Lung (tissue), 11 donors: ENCODE measurements at regions not wholly inside any gene's neighbourhood (a gene's known extent, or its start where the extent isn't known, plus 50 kb on each side); places are given as distances from the start of the nearest gene placed in this dataset.

Source experiments
- ATAC-seq: fragments of 200-7000 bp; cut with Tn5 transposase; one replicate; pipeline ENCODE4 v1.9.1; 2020; ENCODE audit warnings: moderate number of reproducible peaks; ENCODE audit not compliant: insufficient read depth, low FRiP score
- DNase-seq, 3 donors: peaks; one replicate each; pipeline ENCODE4 v3.0.0-alpha.2; 2013 to 2017
- H3K27ac ChIP-seq, 2 donors: one replicate each; pipeline ENCODE4 v1.5.1; 2013; ENCODE audit warnings: mild to moderate bottlenecking in 2 of 2, moderate library complexity in 2 of 2, control low read depth in 1 of 2, inconsistent platforms in 1 of 2, low read depth in 1 of 2, low read length in 1 of 2
- H3K27me3 ChIP-seq, 3 donors: one replicate each; pipeline ENCODE4 v1.5.1; 2013; ENCODE audit warnings: low read length in 2 of 3; ENCODE audit not compliant: control insufficient read depth in 3 of 3, insufficient read depth in 3 of 3
- H3K36me3 ChIP-seq, 4 donors: one replicate each; pipeline ENCODE4 v1.5.1; 2013; ENCODE audit warnings: low read length in 4 of 4, mild to moderate bottlenecking in 1 of 4, moderate library complexity in 1 of 4; ENCODE audit not compliant: control insufficient read depth in 4 of 4, insufficient read depth in 4 of 4
- H3K4me1 ChIP-seq, 5 donors: one replicate each; pipeline ENCODE4 v1.5.1; 2013; ENCODE audit warnings: low read length in 5 of 5, mild to moderate bottlenecking in 2 of 5, moderate library complexity in 1 of 5; ENCODE audit not compliant: control insufficient read depth in 5 of 5, insufficient read depth in 5 of 5
- H3K4me3 ChIP-seq: one replicate; pipeline ENCODE4 v1.5.1; 2013; ENCODE audit warnings: mild to moderate bottlenecking, control low read depth, moderate library complexity
- H3K9ac ChIP-seq, 2 donors: one replicate each; pipeline ENCODE4 v1.5.1; 2013; ENCODE audit warnings: low read length in 2 of 2, control low read depth in 1 of 2; ENCODE audit not compliant: insufficient read depth in 1 of 2
- H3K9me3 ChIP-seq, 4 donors: one replicate each; pipeline ENCODE4 v1.5.1; 2013; ENCODE audit warnings: low read length in 3 of 4, mild to moderate bottlenecking in 1 of 4, moderate library complexity in 1 of 4; ENCODE audit not compliant: control insufficient read depth in 4 of 4, insufficient read depth in 3 of 4
- CTCF ChIP-seq: IDR thresholded peaks from 2 replicates; pipeline ENCODE4 v1.5.1; 2012; ENCODE audit warnings: mild to moderate bottlenecking; ENCODE audit errors: control extremely low read depth, extremely low read depth
- WGBS, 2 donors: extraction: QIAGEN DNeasy Blood & Tissue Kit; methylation state at CpG; one replicate each; pipeline ENCODE4 v1.1.7; 2013; 5-methylcytosine and 5-hydroxymethylcytosine counted together
- donor health status: control.
- donor health status: control.
- donor health status: Bipolar disorder and iron deficiency.
- donor health status: healthy.
- donor health status: DM: yes; HTN: yes; CAD: no.

DNA sequence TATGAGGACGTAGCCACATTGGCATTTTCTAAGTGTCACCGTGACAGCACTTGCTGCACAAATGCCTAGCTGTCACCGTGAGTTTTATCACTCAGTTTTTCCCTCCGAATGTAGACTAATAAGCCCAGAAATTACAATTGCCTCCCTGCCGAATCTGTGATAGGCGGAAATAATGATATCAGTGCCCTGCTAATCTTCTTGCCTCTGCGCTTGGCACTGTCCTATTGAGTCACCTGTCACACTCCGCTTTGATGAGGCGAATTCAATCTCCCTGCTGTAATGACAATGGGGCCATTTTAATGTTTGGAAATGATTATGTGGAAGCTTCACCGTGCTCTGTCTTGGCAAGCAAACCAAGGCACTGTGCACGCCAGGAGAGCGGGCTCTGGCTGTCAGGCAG is 112.8 kb downstream of the LINC00237 start:
- Histone ChIP-seq H3K27me3 (peaks cover 0 to 8% (median 0%) of the 10 kb centered on the region in 3 donors), H3K36me3 (no peaks in the 10 kb centered on the region), H3K4me1 (no peaks in the 10 kb centered on the region), H3K9ac (no peak overlapping the region), H3K27ac (no peak overlapping the region), H3K9me3 (peaks cover 0 to 4% (median 0%) of the 10 kb centered on the region in 4 donors), H3K4me3 (no peak overlapping the region)
- ATAC-seq, result no peak
- no peak for TF ChIP-seq CTCF
- DNase-seq, result no peak
- 86 to 93% methylated on average over 12 of the region's 12 CpGs for WGBS, 2 donors

DNA sequence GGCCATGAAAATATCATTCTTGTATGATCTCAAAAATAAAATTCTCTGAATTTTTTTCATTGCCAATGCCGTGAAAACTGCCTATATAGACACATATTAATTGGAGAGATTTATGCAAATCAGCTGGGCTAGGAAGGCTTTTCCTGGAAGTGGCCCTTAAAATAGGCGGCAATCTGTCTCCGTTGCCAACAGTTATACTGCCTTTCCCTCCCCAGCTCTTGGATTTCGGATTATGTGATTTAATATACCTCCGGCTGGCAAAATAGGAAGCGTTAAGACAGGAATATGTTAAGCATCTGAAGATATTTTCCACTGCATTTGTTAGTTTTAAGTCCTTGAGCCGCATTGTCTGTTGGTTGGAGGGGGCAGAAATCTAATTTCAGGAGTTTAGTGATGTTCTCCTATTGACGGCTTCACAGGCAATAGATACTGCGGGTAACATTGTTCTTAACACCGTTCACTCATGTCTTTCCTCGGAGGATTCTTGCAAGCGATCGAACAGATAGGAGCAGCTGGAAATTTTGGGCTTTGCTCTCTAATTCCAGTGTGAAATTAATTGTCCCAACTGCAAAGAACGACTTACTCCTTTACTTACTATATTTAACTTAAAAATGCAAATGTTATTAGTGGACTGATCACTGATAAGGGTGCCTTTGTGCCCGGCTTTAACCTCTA is 113.3 kb downstream of the LINC00237 start:
- no peak for TF ChIP-seq CTCF
- no peak for ATAC-seq
- peaks cover 0 to 4% (median 0%) of the 10 kb centered on the region in 4 donors for H3K9me3 ChIP-seq
- no peaks in the 10 kb centered on the region for H3K4me1 ChIP-seq
- no peak overlapping the region for H3K4me3 ChIP-seq
- peaks cover 0 to 8% (median 0%) of the 10 kb centered on the region in 3 donors for H3K27me3 ChIP-seq
- no peak for DNase-seq
- no peaks in the 10 kb centered on the region for H3K36me3 ChIP-seq
- H3K27ac ChIP-seq, result no peak overlapping the region
- 86 to 91% methylated on average over 15 of the region's 15 CpGs for WGBS, 2 donors
- H3K9ac ChIP-seq, result no peak overlapping the region

DNA sequence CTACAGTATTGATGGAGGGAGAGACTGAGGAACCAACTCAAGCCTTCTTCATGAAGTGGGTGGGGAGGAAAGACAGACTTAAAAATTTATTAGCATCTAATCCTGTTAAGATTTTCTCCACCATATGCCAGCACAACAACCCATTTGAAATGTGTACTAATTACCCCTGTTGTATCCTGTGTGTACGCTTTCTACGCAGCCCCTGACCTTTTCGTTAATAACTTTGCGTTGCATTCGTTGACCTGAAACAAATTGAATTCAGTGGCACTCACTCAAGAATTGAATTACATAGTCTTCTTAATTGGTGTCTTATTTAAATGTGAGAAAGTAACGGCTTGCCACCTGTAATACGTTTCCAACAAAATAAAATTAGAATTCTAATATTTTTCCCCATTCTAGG is 113.9 kb downstream of the LINC00237 start:
- DNase-seq (no peak), ATAC-seq (no peak)
- 92 to 93% methylated on average over 7 of the region's 7 CpGs for WGBS, 2 donors
- H3K9ac ChIP-seq, result no peak overlapping the region
- no peak overlapping the region for H3K27ac ChIP-seq
- no peaks in the 10 kb centered on the region for H3K4me1 ChIP-seq
- H3K9me3 ChIP-seq, result peaks cover 0 to 4% (median 0%) of the 10 kb centered on the region in 4 donors
- TF ChIP-seq CTCF, result no peak
- H3K36me3 ChIP-seq, result no peaks in the 10 kb centered on the region
- peaks cover 0 to 7% (median 0%) of the 10 kb centered on the region in 3 donors for H3K27me3 ChIP-seq
- H3K4me3 ChIP-seq, result no peak overlapping the region

DNA sequence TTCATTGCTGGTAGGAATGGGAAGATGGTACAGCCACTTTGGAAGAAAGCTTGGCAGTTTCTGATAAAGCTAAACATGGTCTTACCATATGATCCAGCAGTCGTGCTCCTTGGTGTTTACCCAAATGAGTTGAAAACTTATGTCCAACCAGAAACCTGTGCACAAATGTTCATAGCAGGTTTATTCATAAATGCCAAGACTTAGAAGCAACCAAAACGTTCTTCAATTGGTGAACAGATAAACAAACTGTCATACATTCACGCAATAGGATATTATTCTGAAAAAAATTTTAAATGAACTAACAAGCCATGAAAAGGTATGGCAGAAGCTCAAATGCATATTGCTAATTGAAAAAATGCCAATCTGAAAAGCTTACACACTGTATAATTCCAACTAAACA is 117.1 kb downstream of the LINC00237 start:
- H3K27me3 ChIP-seq, result no peaks in the 10 kb centered on the region
- H3K4me1 ChIP-seq, result no peaks in the 10 kb centered on the region
- H3K27ac ChIP-seq, result no peak overlapping the region
- DNase-seq, result no peak
- peaks cover 0 to 4% (median 0%) of the 10 kb centered on the region in 4 donors for H3K9me3 ChIP-seq
- H3K4me3 ChIP-seq, result no peak overlapping the region
- no peaks in the 10 kb centered on the region for H3K36me3 ChIP-seq
- no peak for ATAC-seq
- no peak overlapping the region for H3K9ac ChIP-seq
- WGBS, 2 donors, result 63 to 76% methylated on average over 3 of the region's 3 CpGs
- TF ChIP-seq CTCF, result no peak
